SK-N-SH (cell line): ENCODE measurements at regions not wholly inside any gene's neighbourhood (a gene's known extent, or its start where the extent isn't known, plus 50 kb on each side); places are given as distances from the start of the nearest gene placed in this dataset.

Source experiments
- CTCF ChIA-PET: fragments of 300-600, 350-600 bp; formaldehyde crosslinking; extraction: SDS; loops from one replicate; lab custom pipeline; 2021; lab: Yijun Ruan, JAX
- POLR2A ChIA-PET: fragments of 350-600 bp; sonication (Branson Sonifier 250); formaldehyde crosslinking; extraction: SDS; loops from one replicate; lab custom pipeline; 2020; ENCODE audit warnings: antibody characterized with exemption, inconsistent platforms; lab: Yijun Ruan, JAX
- DNase-seq: peaks from one replicate; pipeline ENCODE4 v3.0.0; 2012
- H2AFZ ChIP-seq: fragments of 200-600 bp; sonication (generic); 2 replicates; pipeline ENCODE4 v1.8.1; 2016; ENCODE audit warnings: antibody characterized with exemption, mild to moderate bottlenecking, low read depth
- H3F3A ChIP-seq: fragments of 200-600 bp; sonication (generic); replicated peaks from 2 replicates; pipeline ENCODE3; 2016; ENCODE audit warnings: antibody characterized with exemption, mild to moderate bottlenecking; ENCODE audit not compliant: insufficient read depth
- H3K27ac ChIP-seq, 2 experiments: fragments of 200-500 bp in 1 of 2; fragments of 200-600 bp in 1 of 2; sonication (Bioruptor generic) in 1 of 2; sonication (generic), shearing (Covaris generic) in 1 of 2; 2 replicates each; pipeline versions ENCODE4 v1.5.1 to v1.6.1; 2014 to 2016; ENCODE audit warnings: low read depth in 2 of 2, inconsistent platforms in 1 of 2, low read length in 1 of 2, mild to moderate bottlenecking in 1 of 2, mixed read lengths in 1 of 2
- H3K27me3 ChIP-seq: fragments of 200-600 bp; sonication (generic), shearing (Covaris generic); 2 replicates; pipeline ENCODE4 v1.6.1; 2016; ENCODE audit warnings: mixed run types; ENCODE audit not compliant: insufficient read depth
- H3K36me3 ChIP-seq, 2 experiments: fragments of 200-500 bp in 1 of 2; fragments of 200-600 bp in 1 of 2; sonication (Bioruptor generic) in 1 of 2; sonication (generic) in 1 of 2; replicated peaks in 1 of 2; 2 replicates each; pipeline versions ENCODE3 to v1.5.1; 2014 to 2016; ENCODE audit warnings: low read length in 1 of 2, mild to moderate bottlenecking in 1 of 2; ENCODE audit not compliant: insufficient read depth in 2 of 2, control insufficient read depth in 1 of 2
- H3K4me1 ChIP-seq, 2 experiments: fragments of 200-500 bp in 1 of 2; fragments of 200-600 bp in 1 of 2; sonication (Bioruptor generic) in 1 of 2; sonication (generic), shearing (Covaris generic) in 1 of 2; 2 replicates each; pipeline versions ENCODE4 v1.5.1 to v1.6.1; 2014 to 2016; ENCODE audit warnings: low read depth in 1 of 2, low read length in 1 of 2, mixed run types in 1 of 2; ENCODE audit not compliant: insufficient read depth in 2 of 2, control insufficient read depth in 1 of 2
- H3K4me2 ChIP-seq: fragments of 200-600 bp; sonication (generic), shearing (Covaris generic); 2 replicates; pipeline ENCODE4 v1.6.1; 2017; ENCODE audit warnings: mixed run types
- H3K4me3 ChIP-seq, 2 experiments: fragments of 200-500 bp in 1 of 2; fragments of 200-600 bp in 1 of 2; sonication (Bioruptor generic) in 1 of 2; sonication (generic), shearing (Covaris generic) in 1 of 2; 2 replicates each; pipeline versions ENCODE4 v1.5.1 to v1.8.1; 2014 to 2016; ENCODE audit warnings: low read depth in 2 of 2, inconsistent platforms in 1 of 2, low read length in 1 of 2, mild to moderate bottlenecking in 1 of 2, mixed read lengths in 1 of 2, moderate library complexity in 1 of 2
- H3K79me2 ChIP-seq: fragments of 200-600 bp; sonication (generic); 2 replicates; pipeline ENCODE4 v1.8.1; 2017; ENCODE audit warnings: mild to moderate bottlenecking; ENCODE audit not compliant: insufficient read depth
- H3K9ac ChIP-seq: fragments of 200-600 bp; sonication (generic); 2 replicates; pipeline ENCODE4 v1.6.1; 2017; ENCODE audit warnings: mixed run types
- H3K9me2 ChIP-seq: fragments of 200-600 bp; sonication (generic); 2 replicates; pipeline ENCODE4 v1.6.1; 2017; ENCODE audit warnings: mixed run types
- H3K9me3 ChIP-seq: fragments of 200-600 bp; sonication (generic); 2 replicates; pipeline ENCODE4 v1.6.1; 2017; ENCODE audit warnings: mixed run types, mild to moderate bottlenecking, moderate library complexity
- H4K20me1 ChIP-seq: fragments of 200-600 bp; sonication (generic); 2 replicates; pipeline ENCODE4 v1.6.1; 2017; ENCODE audit warnings: mild to moderate bottlenecking, mixed run types; ENCODE audit not compliant: insufficient read depth
- CTCF ChIP-seq: fragments of 200-600 bp; sonication (generic); IDR thresholded peaks from 2 replicates; pipeline ENCODE4 v1.6.1; 2017; ENCODE audit warnings: antibody characterized with exemption, mild to moderate bottlenecking, moderate library complexity
- EP300 ChIP-seq, 2 experiments: IDR thresholded peaks; 2 replicates each; pipeline versions ENCODE4 v1.4.0 to v1.6.1; 2012; ENCODE audit warnings: borderline replicate concordance in 1 of 2, low read depth in 1 of 2, low read length in 1 of 2
- EZH2phosphoT487 ChIP-seq: fragments of 200-600 bp; sonication (generic); IDR thresholded peaks from 2 replicates; pipeline ENCODE4 v1.6.1; 2017; ENCODE audit warnings: low read depth, mixed run types, mild to moderate bottlenecking, antibody characterized with exemption, moderate library complexity, borderline replicate concordance
- RFX5 ChIP-seq: IDR thresholded peaks from 2 replicates; pipeline ENCODE4 v1.6.1; 2012; ENCODE audit warnings: mild to moderate bottlenecking, improper control_type of control experiment, low read length
- RXRA ChIP-seq: IDR thresholded peaks from 2 replicates; pipeline ENCODE4 v1.4.0; 2012; ENCODE audit warnings: low read depth, mild to moderate bottlenecking, borderline replicate concordance
- SIN3A ChIP-seq: IDR thresholded peaks from 2 replicates; pipeline ENCODE4 v1.6.1; 2012; ENCODE audit warnings: low read depth, mild to moderate bottlenecking, low read length, moderate library complexity, borderline replicate concordance
- SMC3 ChIP-seq: IDR thresholded peaks from 2 replicates; pipeline ENCODE4 v1.6.1; 2012; ENCODE audit warnings: low read depth, low read length, improper control_type of control experiment
- TCF12 ChIP-seq: IDR thresholded peaks from 2 replicates; pipeline ENCODE4 v1.4.0; 2012
- TEAD4 ChIP-seq: IDR thresholded peaks from 2 replicates; pipeline ENCODE4 v1.4.0; 2012; ENCODE audit warnings: mild to moderate bottlenecking, borderline replicate concordance; ENCODE audit not compliant: insufficient read depth
- USF2 ChIP-seq: fragments of 150-350 bp; IDR thresholded peaks from 2 replicates; pipeline ENCODE4 v1.6.1; 2017; ENCODE audit warnings: antibody characterized with exemption, low read length, low read depth, borderline replicate concordance
- ZBTB33 ChIP-seq: IDR thresholded peaks from 2 replicates; pipeline ENCODE4 v1.4.0; 2012; ENCODE audit warnings: low read depth, borderline replicate concordance
- WGBS: methylation state at CpG from one replicate; pipeline ENCODE4 v1.1.6; 2017; ENCODE audit warnings: low lambda C conversion rate; 5-methylcytosine and 5-hydroxymethylcytosine counted together
- TF ChIP-seq, protein P1 (sequence below): IDR thresholded peaks from 2 replicates; pipeline ENCODE4 v1.4.0; 2012; ENCODE audit warnings: low read depth

- peaks cover 46% of the 10 kb centered on the region for H3K79me2 ChIP-seq
- no peaks in the 10 kb centered on the region for H4K20me1 ChIP-seq
- WGBS, result 91% methylated on average over 2 of the region's 2 CpGs
- no peaks in the 10 kb centered on the region for H3K9me2 ChIP-seq
- CTCF ChIA-PET, result interaction anchor here (0.6 kb wide), 1 partner anchor 71 kb away, joined by 3 read pairs; no protein-coding TSS in a partner anchor
- no peak for DNase-seq
- peaks cover 17 to 25% of the 10 kb centered on the region in 2 experiments; a peak in 3 of 4 replicates for H3K4me1 ChIP-seq
- H3K27me3 ChIP-seq, result no peaks in the 10 kb centered on the region
- H3K36me3 ChIP-seq, result no peaks in the 10 kb centered on the region
- H3K4me3 ChIP-seq, result no peak overlapping the region
- no peaks in the 10 kb centered on the region for H3F3A ChIP-seq
- no peak overlapping the region for H3K27ac ChIP-seq
- no peaks in the 10 kb centered on the region for H3K9me3 ChIP-seq
- POLR2A ChIA-PET, result no interaction called here
- H3K4me2 ChIP-seq, result no peak overlapping the region
- H2AFZ ChIP-seq, result no peak overlapping the region
- TF ChIP-seq, protein P1, sequence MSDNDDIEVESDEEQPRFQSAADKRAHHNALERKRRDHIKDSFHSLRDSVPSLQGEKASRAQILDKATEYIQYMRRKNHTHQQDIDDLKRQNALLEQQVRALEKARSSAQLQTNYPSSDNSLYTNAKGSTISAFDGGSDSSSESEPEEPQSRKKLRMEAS, result no peak
- TF ChIP-seq TCF12, result no peak
- no peak for TF ChIP-seq SIN3A
- no peak for TF ChIP-seq SMC3
- no peak for TF ChIP-seq RXRA
- no peak for TF ChIP-seq EZH2phosphoT487
- no peak for TF ChIP-seq RFX5
- TF ChIP-seq CTCF, result no peak
- TF ChIP-seq USF2, result no peak
- no peak for TF ChIP-seq TEAD4
- TF ChIP-seq ZBTB33, result no peak
- TF ChIP-seq EP300 (IDR thresholded peaks at IDR 0.05; ENCODE audit: borderline replicate concordance in 1 of 2, low read depth in 1 of 2, low read length in 1 of 2), result no peak
- TF ChIP-seq, all 33 proteins: peak for 0
- H3K9ac ChIP-seq, result no peak overlapping the region
These were observed 458.4 kb upstream of the RGS6 start for GRCh38 chr14:71473843-71474242.
